CD4-positive, alpha-beta T cell treated with Interleukin-4 for 1 hour (primary cell): ENCODE measurements at regions not wholly inside any gene's neighbourhood (a gene's known extent, or its start where the extent isn't known, plus 50 kb on each side); places are given as distances from the start of the nearest gene placed in this dataset.

ENCODE experiments used
- DNase-seq, 2 donors: peaks; one replicate each; pipeline ENCODE4 v3.0.0-alpha.2; 2020 to 2022

DNA sequence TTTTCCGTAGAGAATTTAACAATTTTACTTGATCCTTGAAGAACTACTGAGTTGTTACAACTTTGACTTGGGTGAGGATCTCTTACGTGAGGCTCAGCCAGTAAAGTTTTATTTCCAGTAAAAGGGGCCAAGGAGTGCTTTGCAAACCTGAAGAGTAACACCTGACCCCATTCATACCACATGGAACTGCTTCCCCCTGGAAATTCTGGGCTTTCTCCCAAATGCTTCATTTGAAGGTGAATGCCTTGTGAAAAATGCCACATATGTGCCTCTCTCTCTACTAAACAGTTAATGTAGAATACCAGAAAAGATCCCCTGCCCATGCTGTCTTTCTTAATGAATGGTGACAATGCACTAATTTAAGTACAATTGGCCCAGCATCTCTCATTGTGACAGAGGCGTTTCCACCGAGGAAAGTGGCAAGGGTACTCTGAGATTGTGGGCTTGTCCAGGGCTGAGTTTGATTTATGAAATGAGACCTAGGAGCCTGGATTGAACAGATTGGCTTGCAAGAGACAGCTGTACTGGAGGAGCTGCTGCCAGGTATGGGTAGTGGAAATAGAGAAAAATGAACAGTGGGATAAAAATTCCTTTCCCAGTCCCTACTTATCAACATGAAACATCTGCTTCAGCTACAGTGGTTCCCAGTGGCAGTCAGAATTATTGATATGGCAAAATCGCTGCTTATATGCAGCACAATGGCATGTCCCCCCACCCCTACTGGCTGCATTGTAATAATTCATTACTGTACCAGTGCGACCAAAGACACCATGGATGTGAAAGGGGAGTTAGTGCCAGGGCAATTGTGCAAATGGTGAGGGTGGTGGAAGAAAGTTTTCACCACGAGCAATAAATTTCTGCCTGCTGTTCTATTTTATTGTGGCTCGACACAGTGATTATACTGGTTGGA lies 843.7 kb upstream of the WWC1 start:
- DNase-seq: no peak

DNA sequence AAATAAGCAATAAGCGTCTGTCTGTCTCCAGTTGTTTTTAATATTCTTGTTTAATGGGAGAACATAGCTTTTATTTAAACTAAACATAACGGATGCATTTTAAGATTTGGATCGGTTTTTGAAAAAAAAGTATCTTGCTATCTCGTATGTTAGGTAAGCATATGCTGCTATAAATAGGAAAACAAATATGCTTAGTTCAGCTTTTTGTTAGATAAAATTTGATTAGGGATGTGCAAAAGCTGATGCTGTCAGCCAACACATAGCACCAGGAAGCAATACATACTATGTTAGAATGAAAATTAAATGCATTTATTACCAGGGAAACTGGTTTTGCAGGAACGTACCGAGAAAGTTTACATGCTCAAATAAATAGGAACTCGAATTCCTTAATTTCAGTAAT lies 843.1 kb upstream of the WWC1 start:
- DNase-seq: no peak

DNA sequence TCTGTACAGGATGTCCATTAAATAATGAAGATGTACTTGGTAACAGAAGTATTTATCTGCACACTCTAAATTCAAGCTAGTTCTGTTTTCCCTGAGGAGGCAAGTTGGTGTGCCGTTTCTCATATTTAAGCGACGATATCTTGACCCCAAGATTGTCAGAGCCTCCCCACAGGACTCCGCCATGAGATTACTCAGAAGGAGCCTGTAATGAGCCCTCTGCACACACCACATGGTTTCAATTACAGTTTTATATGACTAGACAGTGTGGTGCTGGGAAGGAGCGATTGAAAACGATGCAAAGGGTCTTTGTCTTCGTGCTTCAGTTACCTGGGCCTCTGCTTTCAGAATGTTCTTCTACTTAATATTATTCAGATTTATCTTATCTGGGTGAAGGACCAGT lies 840.4 kb upstream of the WWC1 start:
- DNase-seq: no peak

DNA sequence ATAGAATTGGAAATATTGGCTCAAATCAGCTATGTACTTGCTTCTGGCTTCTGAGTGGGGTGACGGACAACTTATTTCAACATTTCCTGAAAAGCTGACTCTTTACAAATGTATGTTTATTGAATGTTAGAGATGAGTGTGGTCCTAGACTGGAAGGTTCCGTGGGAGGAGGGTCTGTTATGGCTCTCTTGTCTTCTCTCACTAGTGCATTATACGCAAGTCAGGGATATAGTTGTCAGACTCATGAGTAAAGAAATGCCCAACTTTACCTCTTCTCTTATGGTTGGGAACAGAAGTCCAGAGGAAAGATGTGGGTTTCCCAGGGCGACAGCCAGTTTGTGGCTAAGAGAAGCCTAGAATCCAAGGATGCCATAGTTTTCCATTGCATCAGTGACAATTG lies 839.3 kb upstream of the WWC1 start:
- DNase-seq: no peak

DNA sequence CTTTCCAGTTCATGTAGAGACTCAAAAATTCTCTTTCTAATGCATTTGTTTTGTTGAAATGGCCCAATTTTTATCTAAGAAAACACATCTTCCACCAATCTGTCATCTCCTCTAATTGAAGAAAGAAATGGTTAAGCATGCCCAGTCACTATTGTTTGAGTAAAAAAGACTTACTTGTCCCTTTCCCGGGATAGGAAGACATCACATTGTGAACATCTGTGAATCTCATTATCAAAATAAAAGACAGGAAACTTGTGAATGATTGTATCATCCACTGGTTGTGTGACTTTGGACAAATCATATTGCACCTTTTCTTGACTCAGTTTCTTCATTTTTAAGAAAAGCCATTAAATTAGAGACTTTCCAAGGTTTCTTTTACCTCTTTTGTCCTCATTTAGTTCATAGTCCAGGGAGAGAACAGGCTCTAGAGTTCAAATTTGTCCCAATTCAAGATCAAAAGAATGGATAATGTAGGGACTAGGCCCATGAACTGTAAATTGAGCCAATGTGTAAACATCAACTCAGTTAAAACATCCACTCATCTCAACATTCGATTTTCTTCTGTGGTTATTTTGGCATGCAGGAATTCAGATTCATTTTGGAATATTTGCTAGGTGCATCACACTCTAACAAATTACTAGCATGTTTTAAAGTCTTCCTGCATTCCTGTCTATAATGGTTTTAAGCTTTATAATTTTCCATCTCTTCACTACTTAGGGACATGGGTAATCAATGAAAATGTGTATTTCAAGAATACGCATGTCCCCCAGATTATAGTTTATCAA lies 838.0 kb upstream of the WWC1 start:
- DNase-seq: no peak

DNA sequence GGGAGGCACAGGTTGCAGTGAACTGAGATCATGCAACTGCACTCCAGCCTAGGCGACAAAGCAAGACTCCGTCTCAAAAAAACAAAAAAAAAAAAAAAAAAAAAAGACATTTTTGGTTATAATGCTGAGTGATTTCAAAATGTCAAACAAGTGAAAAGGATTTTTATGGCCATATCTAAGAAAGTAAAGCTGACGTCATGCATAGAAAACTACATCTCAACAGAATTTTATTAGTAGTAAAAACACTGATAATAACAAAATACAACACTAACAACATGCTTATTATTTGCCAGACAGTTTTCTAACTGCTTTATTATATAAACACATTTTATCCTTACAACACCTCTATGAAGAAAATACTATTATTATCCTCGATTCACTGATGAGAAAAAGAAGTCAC lies 833.0 kb upstream of the WWC1 start:
- DNase-seq: no peak

DNA sequence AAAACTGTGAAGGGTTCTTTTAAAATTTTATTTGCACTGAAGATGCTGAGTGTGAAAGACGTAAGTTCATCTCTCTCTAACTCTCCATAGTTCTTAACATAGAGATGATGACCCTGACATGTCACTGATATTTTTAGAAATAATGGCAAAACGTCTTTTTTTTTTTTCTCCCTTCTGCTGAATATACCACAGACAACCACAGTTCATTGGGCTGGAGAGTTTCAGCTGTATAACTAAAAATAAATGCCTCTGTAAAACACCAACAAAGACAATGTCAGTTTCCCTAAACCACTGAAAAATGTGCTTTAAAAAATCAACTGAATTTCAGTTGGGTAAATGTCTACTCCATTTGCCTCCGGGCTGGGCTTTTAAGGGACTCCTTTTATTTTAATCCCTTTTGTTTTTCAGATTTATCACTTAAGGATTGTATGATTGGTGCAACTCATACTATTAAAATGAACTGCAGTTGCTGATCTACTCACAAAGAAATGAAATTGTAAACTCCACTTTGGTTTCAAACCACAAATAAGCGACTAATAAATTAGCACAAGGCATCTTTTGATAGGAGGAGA lies 830.9 kb upstream of the WWC1 start:
- no peak for DNase-seq

DNA sequence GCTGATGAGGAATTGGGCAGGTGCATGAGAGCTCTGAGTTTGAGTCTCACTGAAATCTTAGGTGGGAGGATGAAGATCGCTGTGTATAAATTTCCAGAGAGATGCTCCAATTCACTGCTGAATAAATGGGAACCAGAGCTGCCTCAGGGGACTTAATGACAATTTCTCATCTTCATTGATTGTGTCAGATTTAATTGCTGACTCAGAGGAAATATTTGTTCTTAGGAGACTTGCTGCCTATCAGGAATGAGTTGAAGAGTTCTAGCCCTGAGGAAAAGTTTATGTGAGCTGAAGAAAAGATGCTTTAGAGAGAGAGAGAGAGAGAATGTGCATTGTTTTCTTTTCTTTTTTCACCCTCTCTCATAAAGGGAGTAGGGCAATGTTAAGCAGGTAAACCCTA lies 827.5 kb upstream of the WWC1 start:
- no peak for DNase-seq

DNA sequence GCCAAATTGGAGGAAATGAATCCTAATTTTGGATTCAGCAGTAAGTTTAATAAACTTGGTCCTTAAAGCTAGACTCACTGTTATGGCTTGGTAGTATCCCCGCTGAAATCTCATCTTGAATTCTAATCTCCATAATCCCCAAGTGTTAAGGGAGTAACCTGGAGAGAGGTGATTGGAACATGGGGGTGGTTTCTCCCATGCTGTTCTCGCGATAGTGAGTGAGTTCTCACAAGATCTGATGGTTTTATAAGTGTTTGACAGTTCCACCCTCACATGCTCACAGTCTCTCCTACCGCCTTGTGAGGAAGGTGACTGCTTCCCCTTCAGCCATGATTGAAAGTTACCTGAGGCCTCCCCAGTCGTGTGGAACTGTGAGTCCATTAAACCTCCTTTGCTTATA lies 824.5 kb upstream of the WWC1 start:
- no peak for DNase-seq

DNA sequence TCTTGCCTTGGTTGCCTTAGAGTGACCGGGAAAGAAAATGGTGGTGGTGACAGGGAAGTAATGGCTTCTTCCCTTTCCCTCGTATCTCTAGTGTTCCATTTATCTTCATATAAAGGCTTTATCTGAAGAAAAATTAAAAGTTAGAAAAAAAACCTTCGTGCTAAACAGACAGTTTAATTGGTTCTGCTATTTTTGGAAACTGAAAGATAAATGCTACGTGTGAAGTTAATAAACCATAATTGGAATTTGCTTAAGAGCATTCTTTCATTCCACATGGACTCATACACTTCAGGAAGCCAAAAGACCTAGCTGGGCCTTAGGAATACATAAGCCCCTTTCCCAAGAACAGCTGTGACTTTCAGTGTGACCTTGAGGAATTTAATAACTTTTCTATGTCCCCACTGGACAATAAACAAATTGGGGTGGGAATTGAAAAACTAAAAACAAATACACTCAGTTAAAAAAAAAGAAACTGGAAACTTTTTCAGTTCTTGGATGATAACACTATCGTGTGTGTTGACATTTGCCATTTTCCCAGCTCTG lies 818.8 kb upstream of the WWC1 start:
- no peak for DNase-seq

DNA sequence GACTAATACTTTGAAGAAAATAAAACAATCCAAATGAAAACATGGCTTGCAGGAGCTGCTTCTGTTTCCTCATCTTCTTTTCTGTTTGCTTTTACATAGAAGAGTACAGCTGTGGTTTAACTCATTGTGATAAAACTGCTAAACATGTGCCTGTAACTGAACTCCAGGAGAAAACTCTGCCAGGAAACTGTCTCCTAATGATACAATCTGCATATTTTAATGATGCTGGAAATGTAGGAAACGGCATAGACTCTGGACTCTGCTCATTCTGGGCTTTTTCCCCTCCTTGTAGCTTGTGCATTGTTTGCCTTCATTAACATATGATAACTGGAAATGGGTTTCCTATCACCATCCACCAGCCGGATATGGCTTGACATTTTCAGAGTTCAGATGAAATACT lies 813.3 kb upstream of the WWC1 start:
- DNase-seq: no peak

DNA sequence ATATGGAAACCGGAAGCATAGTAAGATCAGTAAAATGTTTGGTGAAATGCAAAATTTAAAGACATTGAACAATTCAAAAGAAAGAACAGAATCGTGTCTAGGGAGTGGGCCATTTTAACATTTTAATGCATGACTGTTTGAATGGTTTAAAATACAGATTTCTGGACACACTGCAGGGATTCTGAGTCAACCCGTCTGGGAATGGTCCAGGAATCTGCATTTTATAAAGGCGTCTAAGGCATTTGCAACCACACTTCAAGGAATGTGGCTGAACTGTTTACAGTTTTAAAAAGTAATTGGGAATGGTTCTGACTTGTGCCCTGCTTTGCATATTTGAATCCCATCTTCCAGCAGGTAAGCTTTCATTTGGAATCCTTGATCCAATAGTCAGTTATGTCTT lies 811.7 kb upstream of the WWC1 start:
- no peak for DNase-seq

DNA sequence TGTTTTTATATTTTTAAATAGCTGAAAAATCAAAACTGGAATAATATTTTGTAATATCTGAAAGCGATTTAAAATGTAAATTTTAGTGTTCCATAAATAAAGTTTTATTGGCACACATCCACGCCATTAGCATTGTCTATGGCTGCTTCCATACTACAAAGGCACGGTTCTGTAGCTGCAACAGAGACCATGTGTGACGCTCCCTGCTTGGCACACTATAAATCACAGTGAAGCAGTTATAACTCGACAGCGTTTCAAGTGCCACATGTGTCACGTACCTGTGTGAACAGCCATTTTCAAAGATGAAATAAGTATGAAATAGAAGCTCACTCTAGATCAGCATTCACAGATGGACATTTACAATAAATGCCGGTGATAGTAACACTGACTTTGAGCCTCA lies 810.1 kb upstream of the WWC1 start:
- DNase-seq: no peak

DNA sequence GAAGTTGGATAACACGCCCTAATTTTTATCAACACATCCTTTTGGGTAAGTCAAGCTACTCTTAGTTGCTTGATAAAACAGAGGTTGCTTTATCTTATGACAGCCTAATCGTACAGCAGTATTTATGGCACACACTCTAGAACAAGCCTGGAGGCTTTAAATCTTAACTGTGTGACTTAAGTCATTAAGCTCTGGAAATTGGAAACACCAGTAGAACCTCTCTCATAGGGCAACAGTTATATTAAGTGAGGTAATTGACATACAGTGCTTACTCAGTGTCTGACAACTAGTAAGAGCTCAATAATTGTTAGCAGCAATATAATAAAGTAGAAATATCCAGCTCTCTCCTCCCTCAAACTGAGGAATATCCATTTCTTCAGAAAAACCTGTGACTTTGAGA lies 808.9 kb upstream of the WWC1 start:
- no peak for DNase-seq

DNA sequence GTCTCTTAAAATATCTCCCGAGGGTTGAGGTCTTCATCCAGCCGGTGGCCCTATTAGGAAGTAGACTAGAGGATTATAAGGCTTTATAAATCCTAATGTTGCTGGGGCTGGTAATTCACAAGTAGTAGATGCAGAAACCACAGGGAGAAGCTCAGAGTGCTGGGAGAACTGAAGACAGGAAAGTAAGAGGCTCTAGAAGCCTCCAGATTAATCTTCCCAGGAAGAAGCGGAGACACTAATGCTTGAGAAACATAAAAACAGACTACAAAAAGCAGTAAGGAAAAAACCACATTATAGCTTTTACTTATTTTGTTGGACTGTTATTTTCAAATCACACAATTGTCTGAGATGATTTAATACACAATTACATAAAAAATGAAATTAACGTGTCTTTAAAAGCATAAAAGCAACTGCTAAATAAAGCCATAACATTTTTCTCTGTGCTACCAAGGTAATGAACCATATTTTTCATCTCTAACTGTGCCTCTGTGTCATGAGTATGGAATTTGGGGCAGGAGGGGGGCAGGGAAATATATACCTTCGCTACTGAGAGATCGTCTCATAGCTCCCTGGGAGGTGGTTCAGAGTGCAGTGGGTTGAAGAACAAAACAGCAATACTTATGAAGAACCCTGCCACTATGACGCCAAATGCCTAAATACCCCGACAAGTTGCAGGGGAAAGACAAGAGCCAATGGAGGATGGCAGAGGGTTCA lies 806.2 kb upstream of the WWC1 start:
- DNase-seq: no peak

DNA sequence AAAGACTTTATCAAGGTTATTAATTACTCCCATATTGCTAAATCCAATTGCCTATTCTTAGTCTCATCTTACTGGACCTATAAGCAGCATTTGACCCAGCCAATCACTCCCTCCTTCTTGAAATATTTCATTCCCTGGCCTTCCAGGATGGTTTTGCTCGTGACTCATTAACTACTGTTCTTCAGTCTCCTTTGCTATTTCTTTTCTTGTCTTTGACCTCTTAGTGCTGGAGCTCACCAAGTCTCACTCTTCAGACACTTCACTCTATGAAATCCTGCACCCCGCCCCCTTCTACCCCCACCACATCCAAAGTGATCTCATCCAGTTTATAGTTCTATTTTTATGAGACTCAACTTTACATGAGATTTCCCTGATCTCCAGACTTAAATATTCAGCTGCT lies 803.1 kb upstream of the WWC1 start:
- no peak for DNase-seq

DNA sequence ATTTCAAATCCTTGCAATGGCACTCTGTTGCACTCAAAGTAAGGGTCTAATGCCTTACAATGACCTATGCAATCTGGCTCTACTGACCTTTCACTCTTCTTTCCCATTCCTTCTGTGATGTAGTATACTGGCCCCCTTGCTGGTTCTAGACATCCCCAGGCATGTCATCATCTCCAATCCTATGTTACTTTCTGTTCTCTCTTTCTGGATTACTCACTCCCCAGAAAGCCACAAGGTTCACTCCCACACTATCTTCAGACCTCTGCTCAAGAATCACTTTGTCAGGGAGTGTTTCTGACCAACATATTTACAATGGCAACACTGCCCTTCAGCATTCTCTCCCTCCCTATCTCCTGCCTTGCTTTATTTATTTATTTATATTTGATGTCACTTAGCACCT lies 802.2 kb upstream of the WWC1 start:
- DNase-seq: no peak

DNA sequence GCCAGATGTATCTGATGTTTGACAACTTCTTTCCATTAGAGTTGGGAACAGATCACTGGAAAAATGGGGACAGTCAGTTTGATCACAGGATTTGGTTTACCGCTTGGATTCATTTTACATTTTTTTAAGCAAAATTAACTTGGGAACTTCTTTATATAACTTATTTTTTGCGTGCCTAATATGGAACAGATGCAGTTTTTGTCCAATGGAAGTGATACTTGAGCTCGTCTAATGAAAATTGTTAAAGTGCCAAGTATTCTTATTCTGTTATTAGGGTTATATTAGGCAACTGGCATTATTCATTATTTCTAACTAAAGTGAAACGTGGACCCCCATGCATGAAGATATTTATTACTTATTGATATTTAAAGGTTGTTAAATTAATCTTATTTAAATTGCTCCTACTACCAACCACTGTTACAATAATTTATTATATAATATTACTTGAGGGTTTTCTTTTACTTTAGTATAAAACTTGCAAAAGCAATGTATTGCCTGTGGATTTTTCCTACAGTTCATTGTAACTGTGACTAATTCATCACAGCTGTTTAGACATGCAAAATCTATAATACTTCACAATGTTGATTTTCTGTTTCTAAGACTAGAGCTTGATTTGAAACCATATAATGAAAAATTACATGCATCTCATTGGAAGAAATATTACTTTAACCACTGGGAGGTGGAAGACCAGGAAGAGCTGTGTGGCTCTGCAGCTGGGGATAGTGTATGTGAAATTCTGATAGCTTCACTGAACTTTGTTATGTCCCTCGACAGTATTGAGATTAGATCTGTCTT lies 787.3 kb upstream of the WWC1 start:
- no peak for DNase-seq

DNA sequence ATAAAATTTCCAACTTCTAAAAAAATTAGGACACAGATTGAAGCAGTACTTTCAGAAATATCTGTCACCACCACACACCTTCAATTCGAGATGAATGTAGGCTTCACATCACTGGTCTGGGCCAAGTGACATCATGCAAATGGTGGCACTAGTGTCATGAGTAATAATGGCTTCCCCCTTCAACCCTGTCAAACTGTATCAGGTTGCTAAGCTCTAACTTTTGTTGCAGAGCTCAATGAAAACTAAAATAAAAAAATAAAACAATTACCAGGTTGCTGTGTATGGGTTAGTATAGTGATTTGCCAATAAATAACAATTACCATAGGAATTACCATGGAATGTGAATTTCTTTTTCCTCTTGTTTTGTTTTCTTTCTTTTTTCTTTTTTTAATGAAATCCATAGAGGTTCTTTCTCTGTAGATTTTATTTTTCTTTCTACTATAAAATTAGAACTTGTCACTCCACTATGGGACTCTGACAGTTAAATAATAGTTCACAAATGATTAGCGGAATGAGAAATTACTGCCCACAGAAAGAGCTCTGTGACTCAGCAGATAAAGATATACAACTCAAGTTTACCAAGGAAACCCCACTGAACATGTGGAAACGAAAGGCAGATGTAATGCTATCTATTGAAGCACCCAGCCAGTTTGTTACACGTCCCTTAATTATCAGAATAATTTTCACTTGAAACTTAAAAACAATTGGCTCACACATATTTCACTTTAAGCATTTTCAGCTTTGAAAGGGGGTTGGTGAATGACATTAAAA lies 783.8 kb upstream of the WWC1 start:
- DNase-seq: no peak

DNA sequence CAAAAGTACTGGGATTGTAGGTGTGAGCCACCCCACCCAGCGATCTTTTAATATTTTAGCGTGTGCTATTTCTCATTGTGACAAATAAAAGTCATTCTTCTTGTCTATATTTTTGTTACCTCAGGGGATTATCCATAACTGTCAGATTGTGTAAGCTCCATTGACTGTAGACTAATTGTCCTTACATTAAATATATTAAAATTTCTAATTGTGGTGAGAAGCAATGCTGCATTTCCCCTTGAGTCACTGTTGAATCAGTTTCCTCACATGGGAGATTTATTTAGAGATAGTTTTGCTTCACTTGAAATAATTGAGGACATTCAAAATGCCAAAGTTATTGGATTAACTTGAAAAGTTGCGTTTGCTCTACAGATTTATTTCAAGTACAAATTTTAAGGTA lies 782.4 kb upstream of the WWC1 start:
- DNase-seq: no peak

DNA sequence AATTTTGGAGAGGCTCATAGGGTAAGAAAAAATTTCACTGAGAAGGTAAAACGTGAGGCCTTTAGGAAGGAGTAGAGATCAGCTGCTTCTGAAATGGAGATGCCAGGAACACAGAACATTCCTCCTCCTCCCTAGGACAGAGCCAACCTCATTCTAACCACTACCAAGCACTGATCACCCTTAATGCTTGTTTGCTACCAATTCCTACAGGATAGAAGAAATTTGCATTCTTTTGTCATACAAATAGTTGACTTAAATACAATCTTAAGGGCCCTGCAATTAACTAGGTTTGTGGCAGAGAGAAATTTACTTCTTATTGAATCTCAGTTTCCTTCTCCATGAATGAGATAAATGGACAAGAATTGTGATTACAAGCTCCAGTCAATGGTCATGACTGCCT lies 780.2 kb upstream of the WWC1 start:
- DNase-seq: no peak
